Trophoblast cell (in vitro differentiated cells and primary cell): ENCODE measurements at regions not wholly inside any gene's neighbourhood (a gene's known extent, or its start where the extent isn't known, plus 50 kb on each side); places are given as distances from the start of the nearest gene placed in this dataset.

ENCODE experiments used
- DNase-seq, 2 donors: peaks; one replicate each; pipeline ENCODE4 v3.0.0-alpha.2; 2016
- H2AFZ ChIP-seq: 2 replicates; pipeline ENCODE4 v1.6.1; 2013; ENCODE audit warnings: low read length, moderate library complexity, mild to moderate bottlenecking; ENCODE audit not compliant: insufficient read depth, poor library complexity
- H2AK5ac ChIP-seq: 2 replicates; pipeline ENCODE4 v1.6.1; 2013; ENCODE audit warnings: mild to moderate bottlenecking, low read length
- H2BK120ac ChIP-seq: 2 replicates; pipeline ENCODE4 v1.6.1; 2013; ENCODE audit warnings: low read length, mild to moderate bottlenecking, moderate library complexity; ENCODE audit not compliant: insufficient read depth, poor library complexity
- H2BK12ac ChIP-seq: 2 replicates; pipeline ENCODE4 v1.6.1; 2013; ENCODE audit warnings: mild to moderate bottlenecking, low read length, moderate library complexity
- H2BK5ac ChIP-seq: 2 replicates; pipeline ENCODE4 v1.6.1; 2013; ENCODE audit warnings: low read length, low read depth, moderate library complexity, mild to moderate bottlenecking; ENCODE audit not compliant: poor library complexity
- H3K14ac ChIP-seq: 2 replicates; pipeline ENCODE4 v1.6.1; 2013; ENCODE audit warnings: mild to moderate bottlenecking, low read length
- H3K18ac ChIP-seq: 2 replicates; pipeline ENCODE4 v1.6.1; 2013; ENCODE audit warnings: mild to moderate bottlenecking, low read length
- H3K23ac ChIP-seq: 2 replicates; pipeline ENCODE4 v1.6.1; 2013; ENCODE audit warnings: low read length
- H3K27ac ChIP-seq: 2 replicates; pipeline ENCODE4 v1.5.1; 2013; ENCODE audit warnings: low read depth, mild to moderate bottlenecking, inconsistent platforms, low read length, moderate library complexity
- H3K27me3 ChIP-seq: 2 replicates; pipeline ENCODE4 v1.6.1; 2013; ENCODE audit warnings: inconsistent platforms, mild to moderate bottlenecking, low read length, moderate library complexity; ENCODE audit not compliant: insufficient read depth
- H3K36me3 ChIP-seq, 2 experiments: 1 replicate in 1 of 2; 2 replicates in 1 of 2; pipeline ENCODE4 v1.6.1; 2013; ENCODE audit warnings: low read length in 2 of 2, mild to moderate bottlenecking in 2 of 2, moderate library complexity in 1 of 2; ENCODE audit not compliant: insufficient read depth in 2 of 2, control insufficient read depth in 1 of 2
- H3K4ac ChIP-seq: 2 replicates; pipeline ENCODE4 v1.6.1; 2013; ENCODE audit warnings: low read depth, mild to moderate bottlenecking, low read length, moderate library complexity
- H3K4me1 ChIP-seq, 2 experiments: 1 replicate in 1 of 2; 2 replicates in 1 of 2; pipeline ENCODE4 v1.6.1; 2013; ENCODE audit warnings: low read length in 2 of 2, mild to moderate bottlenecking in 2 of 2, moderate library complexity in 1 of 2; ENCODE audit not compliant: insufficient read depth in 2 of 2, control insufficient read depth in 1 of 2
- H3K4me2 ChIP-seq: 2 replicates; pipeline ENCODE4 v1.6.1; 2013; ENCODE audit warnings: inconsistent platforms, mild to moderate bottlenecking, low read length, moderate library complexity
- H3K4me3 ChIP-seq: 2 replicates; pipeline ENCODE4 v1.5.1; 2013; ENCODE audit warnings: mild to moderate bottlenecking, low read depth, low read length, inconsistent platforms
- H3K79me1 ChIP-seq: one replicate; pipeline ENCODE4 v1.6.1; 2013; ENCODE audit warnings: low read length
- H3K79me2 ChIP-seq: 2 replicates; pipeline ENCODE4 v1.6.1; 2013; ENCODE audit warnings: low read length, mild to moderate bottlenecking; ENCODE audit not compliant: control insufficient read depth, insufficient read depth, poor library complexity
- H3K9ac ChIP-seq: 2 replicates; pipeline ENCODE4 v1.6.1; 2013; ENCODE audit warnings: mild to moderate bottlenecking, low read length
- H3K9me3 ChIP-seq: 2 replicates; pipeline ENCODE4 v1.6.1; 2013; ENCODE audit warnings: low read depth, mild to moderate bottlenecking, control low read depth, inconsistent platforms, low read length; ENCODE audit not compliant: insufficient read depth
- H4K12ac ChIP-seq: 2 replicates; pipeline ENCODE4 v1.6.1; 2013; ENCODE audit warnings: low read depth, mild to moderate bottlenecking, low read length, moderate library complexity
- H4K8ac ChIP-seq: 2 replicates; pipeline ENCODE4 v1.6.1; 2013; ENCODE audit warnings: low read depth, mild to moderate bottlenecking, low read length, moderate library complexity
- H4K91ac ChIP-seq: one replicate; pipeline ENCODE4 v1.6.1; 2013; ENCODE audit warnings: low read depth, mild to moderate bottlenecking, low read length, moderate library complexity
- WGBS: extraction: QIAGEN DNeasy Blood & Tissue Kit; methylation state at CpG from one replicate; pipeline ENCODE4 v1.1.7; 2013; ENCODE audit warnings: missing lambda C conversion rate; ENCODE audit not compliant: insufficient read length, insufficient coverage; ENCODE audit errors: extremely low coverage; 5-methylcytosine and 5-hydroxymethylcytosine counted together

GRCh38 chr16:65825191-65825856 lies 541.2 kb upstream of the CDH5 start:
- Histone ChIP-seq H3K36me3 (no peaks in the 10 kb centered on the region), H3K18ac (no peak overlapping the region), H4K8ac (no peak overlapping the region), H3K4me1 (no peaks in the 10 kb centered on the region), H2AK5ac (no peak overlapping the region), H3K9ac (no peak overlapping the region), H3K4me3 (no peak overlapping the region), H4K12ac (no peak overlapping the region), H2BK120ac (no peak overlapping the region), H3K4me2 (no peak overlapping the region), H3K27me3 (no peaks in the 10 kb centered on the region), H3K23ac (no peak overlapping the region), H3K4ac (no peak overlapping the region), H2BK5ac (no peak overlapping the region), H4K91ac (no peak overlapping the region), H2AFZ (no peak overlapping the region), H3K27ac (no peak overlapping the region), H2BK12ac (no peak overlapping the region), H3K79me2 (no peaks in the 10 kb centered on the region), H3K14ac (no peak overlapping the region), H3K9me3 (peaks cover 2% of the 10 kb centered on the region), H3K79me1 (no peaks in the 10 kb centered on the region)
- DNase-seq = no peak
- WGBS = no CpG with 5 or more reads among the region's 8 CpGs

GRCh38 chr16:65822148-65822547 lies 544.3 kb upstream of the CDH5 start:
- no peak overlapping the region for H2BK5ac ChIP-seq
- H3K23ac ChIP-seq = no peak overlapping the region
- H3K18ac ChIP-seq = no peak overlapping the region
- no peak overlapping the region for H3K4me2 ChIP-seq
- no peak overlapping the region for H2AFZ ChIP-seq
- H4K12ac ChIP-seq = no peak overlapping the region
- H4K8ac ChIP-seq = no peak overlapping the region
- H3K9me3 ChIP-seq = peaks cover 2% of the 10 kb centered on the region
- no peak overlapping the region for H3K4me3 ChIP-seq
- H3K4me1 ChIP-seq = no peaks in the 10 kb centered on the region
- no peaks in the 10 kb centered on the region for H3K79me2 ChIP-seq
- no peak overlapping the region for H2AK5ac ChIP-seq
- no peak overlapping the region for H3K9ac ChIP-seq
- no peaks in the 10 kb centered on the region for H3K36me3 ChIP-seq
- no peak for DNase-seq
- H3K27me3 ChIP-seq = no peaks in the 10 kb centered on the region
- H2BK120ac ChIP-seq = no peak overlapping the region
- H4K91ac ChIP-seq = no peak overlapping the region
- no CpG with 5 or more reads among the region's 2 CpGs for WGBS
- H3K4ac ChIP-seq = no peak overlapping the region
- H3K14ac ChIP-seq = no peak overlapping the region
- no peak overlapping the region for H2BK12ac ChIP-seq
- no peaks in the 10 kb centered on the region for H3K79me1 ChIP-seq
- no peak overlapping the region for H3K27ac ChIP-seq

DNA sequence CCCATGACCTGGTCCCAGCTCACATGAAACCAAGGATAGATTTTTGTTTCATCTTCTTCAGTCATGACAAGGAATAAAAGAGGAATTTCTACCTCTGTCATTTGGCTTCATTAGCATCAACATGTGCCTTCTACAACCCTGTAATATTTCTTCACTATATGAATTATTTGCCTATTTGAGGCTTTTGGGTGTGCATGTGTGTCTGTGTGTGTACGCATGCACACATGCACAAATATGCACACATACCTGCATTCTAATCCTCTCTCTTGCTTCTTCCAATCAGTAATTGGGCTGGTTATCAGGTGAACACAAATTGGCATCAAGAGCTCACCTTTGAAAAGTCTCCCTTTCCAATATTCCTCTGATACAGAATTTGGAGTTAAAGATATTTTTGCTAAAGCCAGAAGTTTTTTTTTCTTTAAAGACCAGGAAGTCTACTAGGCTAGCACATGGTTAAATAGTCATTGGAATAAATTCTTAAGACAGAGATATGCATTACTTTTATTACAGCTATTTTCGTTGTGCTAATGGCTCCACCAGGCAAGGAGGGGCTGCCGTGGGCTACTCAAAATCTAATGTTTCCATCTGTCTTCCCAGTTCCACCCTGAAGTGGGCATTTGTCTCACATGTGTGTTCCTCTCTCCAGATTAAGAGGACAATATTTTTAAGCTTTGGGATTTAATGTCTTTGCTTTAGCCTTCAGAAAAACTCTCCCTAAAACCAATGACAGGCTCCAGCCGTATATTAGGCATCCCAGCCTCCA lies 547.2 kb upstream of the CDH5 start:
- Histone ChIP-seq H2BK120ac (no peak overlapping the region), H2BK5ac (no peak overlapping the region), H3K27ac (no peak overlapping the region), H4K91ac (no peak overlapping the region), H3K14ac (no peak overlapping the region), H2AFZ (no peak overlapping the region), H3K4me3 (no peak overlapping the region), H3K18ac (no peak overlapping the region), H2BK12ac (no peak overlapping the region), H3K36me3 (no peaks in the 10 kb centered on the region), H4K8ac (no peak overlapping the region), H3K79me2 (no peaks in the 10 kb centered on the region), H3K9me3 (peaks cover 2% of the 10 kb centered on the region), H3K23ac (no peak overlapping the region), H3K9ac (no peak overlapping the region), H2AK5ac (no peak overlapping the region), H3K4me1 (no peaks in the 10 kb centered on the region), H3K27me3 (no peaks in the 10 kb centered on the region), H4K12ac (no peak overlapping the region), H3K4ac (no peak overlapping the region), H3K4me2 (no peak overlapping the region), H3K79me1 (no peaks in the 10 kb centered on the region)
- DNase-seq = no peak
- no CpG with 5 or more reads among the region's 4 CpGs for WGBS

DNA sequence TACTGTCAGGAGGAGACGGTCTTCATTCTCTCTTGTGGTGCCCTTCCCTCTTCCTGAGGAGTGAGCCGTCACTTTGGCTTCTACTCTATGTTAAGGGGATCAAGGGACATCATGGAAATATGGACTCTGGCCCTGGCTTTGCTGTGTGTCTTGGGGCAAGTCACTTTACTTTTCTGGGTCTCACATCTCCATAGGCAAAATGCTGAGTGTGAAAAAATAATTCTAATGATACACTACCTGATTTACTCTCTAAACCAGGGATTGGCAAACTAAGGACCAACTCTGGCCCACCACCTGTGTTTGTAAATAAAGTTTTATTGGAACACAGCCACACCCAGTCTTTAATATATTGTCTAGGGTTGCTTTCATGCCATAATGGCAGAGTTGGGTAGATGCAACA lies 548.7 kb upstream of the CDH5 start:
- H3K79me2 ChIP-seq = no peaks in the 10 kb centered on the region
- H3K14ac ChIP-seq = no peak overlapping the region
- no peak overlapping the region for H3K23ac ChIP-seq
- H2AK5ac ChIP-seq = no peak overlapping the region
- H2AFZ ChIP-seq = no peak overlapping the region
- no peak overlapping the region for H2BK5ac ChIP-seq
- no peak overlapping the region for H3K18ac ChIP-seq
- DNase-seq = no peak
- H4K12ac ChIP-seq = no peak overlapping the region
- WGBS = no CpG with 5 or more reads among the region's 2 CpGs
- no peak overlapping the region for H3K4me3 ChIP-seq
- no peaks in the 10 kb centered on the region for H3K27me3 ChIP-seq
- no peak overlapping the region for H3K27ac ChIP-seq
- no peak overlapping the region for H2BK12ac ChIP-seq
- no peaks in the 10 kb centered on the region for H3K36me3 ChIP-seq
- no peaks in the 10 kb centered on the region for H3K79me1 ChIP-seq
- no peak overlapping the region for H2BK120ac ChIP-seq
- H3K9ac ChIP-seq = no peak overlapping the region
- H3K9me3 ChIP-seq = peaks cover 2% of the 10 kb centered on the region
- peaks cover 3 to 10% of the 10 kb centered on the region in 2 experiments for H3K4me1 ChIP-seq
- H4K91ac ChIP-seq = no peak overlapping the region
- no peak overlapping the region for H3K4me2 ChIP-seq
- no peak overlapping the region for H4K8ac ChIP-seq
- no peak overlapping the region for H3K4ac ChIP-seq
